NCI-H187 (cell line): ENCODE measurements at regions not wholly inside any gene's neighbourhood (a gene's known extent, or its start where the extent isn't known, plus 50 kb on each side); places are given as distances from the start of the nearest gene placed in this dataset.
"Not testable (repeated sequence)": the region's sequence is repeated elsewhere in the genome, so short reads cannot be mapped to it uniquely, and the experiment has no call there.

Experiments
- DNase-seq, 2 experiments: peaks; one replicate each; lab custom pipeline; 2025; lab: John Stamatoyannopoulos, UW

GRCh38 chr6:68237205-68237604 is 397.9 kb upstream of the ADGRB3 start:
- no peak for DNase-seq

- no peak for DNase-seq
These were observed 399.7 kb upstream of the ADGRB3 start for GRCh38 chr6:68235326-68235784.

- DNase-seq = no peak
These were observed 401.5 kb upstream of the ADGRB3 start for GRCh38 chr6:68233623-68234022.

- DNase-seq = no peak
These were observed 405.5 kb upstream of the ADGRB3 start for GRCh38 chr6:68229566-68229965.

- no peak for DNase-seq
These were observed 408.6 kb upstream of the ADGRB3 start for GRCh38 chr6:68226460-68226859.

GRCh38 chr6:68225729-68226128 is 409.4 kb upstream of the ADGRB3 start:
- DNase-seq = no peak

GRCh38 chr6:68211242-68211795 is 423.8 kb upstream of the ADGRB3 start:
- no peak for DNase-seq

- DNase-seq = not testable (repeated sequence)
These were observed 427.5 kb upstream of the ADGRB3 start for GRCh38 chr6:68207612-68208011.

- no peak for DNase-seq
These were observed 434.2 kb upstream of the ADGRB3 start for GRCh38 chr6:68200929-68201328.

- no peak for DNase-seq
These were observed 437.7 kb upstream of the ADGRB3 start for GRCh38 chr6:68197356-68197755.

GRCh38 chr6:68196645-68197044 is 438.4 kb upstream of the ADGRB3 start:
- no peak for DNase-seq

- not testable (repeated sequence) for DNase-seq
These were observed 439.3 kb upstream of the ADGRB3 start for GRCh38 chr6:68195753-68196152.

GRCh38 chr6:68194846-68195478 is 440.1 kb upstream of the ADGRB3 start:
- DNase-seq = no peak

- no peak for DNase-seq
These were observed 442.1 kb upstream of the ADGRB3 start for GRCh38 chr6:68192988-68193387.

- no peak for DNase-seq
These were observed 445.8 kb upstream of the ADGRB3 start for GRCh38 chr6:68189217-68189815.

- DNase-seq = no peak
These were observed 448.2 kb upstream of the ADGRB3 start for GRCh38 chr6:68186870-68187269.

GRCh38 chr6:68182386-68182785 is 452.7 kb upstream of the ADGRB3 start:
- no peak for DNase-seq

- DNase-seq = not testable (repeated sequence)
These were observed 454.1 kb upstream of the ADGRB3 start for GRCh38 chr6:68181027-68181426.

- no peak for DNase-seq
These were observed 461.5 kb upstream of the ADGRB3 start for GRCh38 chr6:68173616-68174015.

GRCh38 chr6:68169922-68170321 is 465.2 kb upstream of the ADGRB3 start:
- DNase-seq = no peak

- no peak for DNase-seq
These were observed 467.5 kb upstream of the ADGRB3 start for GRCh38 chr6:68167604-68168003.

- not testable (repeated sequence) for DNase-seq
These were observed 474.3 kb upstream of the ADGRB3 start for GRCh38 chr6:68160812-68161211.

- no peak for DNase-seq
These were observed 474.7 kb upstream of the ADGRB3 start for GRCh38 chr6:68160348-68160747.

GRCh38 chr6:68159433-68159832 is 475.6 kb upstream of the ADGRB3 start:
- no peak for DNase-seq
